NCI-H526 treated with DMSO at 0.1 percent for 48 hours (cell line): ENCODE measurements at regions not wholly inside any gene's neighbourhood (a gene's known extent, or its start where the extent isn't known, plus 50 kb on each side); places are given as distances from the start of the nearest gene placed in this dataset.

Experiments used
- DNase-seq: peaks from one replicate; lab custom pipeline; 2025; lab: John Stamatoyannopoulos, UW

GRCh38 chr4:30875658-30876269 is 155.6 kb downstream of the PCDH7 start:
- no peak for DNase-seq

GRCh38 chr4:30879855-30880598 is 159.9 kb downstream of the PCDH7 start:
- DNase-seq: peak; percentile 11

GRCh38 chr4:30881985-30882384 is 161.8 kb downstream of the PCDH7 start:
- no peak for DNase-seq

GRCh38 chr4:30882443-30882842 is 162.3 kb downstream of the PCDH7 start:
- no peak for DNase-seq

DNA sequence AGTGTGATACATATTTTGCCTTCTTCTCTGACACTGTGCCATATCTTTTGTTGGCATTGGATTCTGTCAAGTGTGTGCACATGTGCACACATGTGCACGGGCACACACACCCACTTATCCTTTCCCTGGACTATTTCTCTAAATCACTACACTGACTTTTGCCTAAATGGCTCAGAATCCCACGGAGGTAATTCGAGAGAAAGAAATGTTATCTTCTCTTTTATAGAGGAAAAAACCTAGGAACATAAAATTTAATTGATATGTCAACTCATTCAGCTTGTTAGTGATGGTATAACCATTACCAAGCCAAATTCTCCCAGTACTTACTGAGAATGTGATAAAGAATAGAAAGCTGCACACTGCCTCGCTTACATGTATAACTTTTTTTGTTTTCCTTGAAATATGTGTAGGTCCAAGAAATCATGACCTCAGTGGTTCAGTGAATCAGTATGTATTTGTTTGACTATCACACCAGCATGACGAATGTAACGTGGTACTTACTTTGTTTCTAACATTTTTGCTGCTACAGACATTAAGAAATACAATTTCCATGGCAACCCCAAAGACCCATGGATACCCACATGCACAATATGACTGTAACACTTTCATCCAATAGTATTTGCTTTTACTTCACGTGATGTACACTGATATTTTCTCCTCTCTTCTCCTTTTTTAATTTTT is 163.0 kb downstream of the PCDH7 start:
- DNase-seq: no peak

DNA sequence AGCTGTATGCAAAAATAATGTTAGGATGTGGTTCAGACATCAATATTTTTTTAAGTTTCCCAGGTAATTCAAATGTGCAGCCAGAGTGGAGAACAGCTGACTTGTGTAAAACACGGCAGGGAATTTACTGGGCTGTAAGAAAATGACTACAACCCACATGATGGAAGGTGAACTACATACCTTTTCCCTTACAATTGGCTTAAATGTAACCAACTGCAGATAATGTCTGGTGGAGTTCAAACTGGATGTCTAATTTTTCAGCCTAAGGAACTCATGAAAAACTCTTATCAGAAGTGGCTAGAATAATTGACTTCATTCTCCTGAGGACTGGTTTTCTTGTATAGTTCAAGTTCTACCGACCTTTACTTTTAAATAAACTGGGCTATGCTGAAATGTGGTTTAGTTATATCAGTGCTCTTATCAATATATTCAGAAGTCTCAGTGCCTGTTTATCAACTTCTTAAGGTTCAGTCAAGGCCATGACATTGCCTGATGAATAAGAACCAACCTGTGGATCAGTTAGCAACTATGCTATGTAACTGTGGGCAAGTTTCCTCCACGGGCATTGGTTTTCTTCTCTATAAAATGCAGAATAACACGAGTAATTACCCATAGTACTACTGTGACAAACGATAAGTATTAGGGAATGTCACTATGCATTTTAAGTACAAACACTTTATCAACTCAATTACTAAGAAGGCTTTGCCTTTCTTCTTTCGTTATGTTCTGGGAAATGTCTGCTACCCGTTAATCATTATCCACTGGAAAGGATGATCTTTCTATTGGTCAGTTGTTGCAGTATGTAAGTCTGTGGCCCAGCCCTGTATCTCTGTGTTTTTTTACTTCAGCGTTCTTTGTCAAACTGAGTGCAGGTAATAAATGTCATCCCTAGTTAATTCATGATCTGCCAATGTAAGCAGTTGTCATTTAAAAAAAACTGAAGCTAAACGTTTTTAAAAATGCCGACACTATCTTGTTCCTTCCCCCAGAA is 181.6 kb downstream of the PCDH7 start:
- no peak for DNase-seq

DNA sequence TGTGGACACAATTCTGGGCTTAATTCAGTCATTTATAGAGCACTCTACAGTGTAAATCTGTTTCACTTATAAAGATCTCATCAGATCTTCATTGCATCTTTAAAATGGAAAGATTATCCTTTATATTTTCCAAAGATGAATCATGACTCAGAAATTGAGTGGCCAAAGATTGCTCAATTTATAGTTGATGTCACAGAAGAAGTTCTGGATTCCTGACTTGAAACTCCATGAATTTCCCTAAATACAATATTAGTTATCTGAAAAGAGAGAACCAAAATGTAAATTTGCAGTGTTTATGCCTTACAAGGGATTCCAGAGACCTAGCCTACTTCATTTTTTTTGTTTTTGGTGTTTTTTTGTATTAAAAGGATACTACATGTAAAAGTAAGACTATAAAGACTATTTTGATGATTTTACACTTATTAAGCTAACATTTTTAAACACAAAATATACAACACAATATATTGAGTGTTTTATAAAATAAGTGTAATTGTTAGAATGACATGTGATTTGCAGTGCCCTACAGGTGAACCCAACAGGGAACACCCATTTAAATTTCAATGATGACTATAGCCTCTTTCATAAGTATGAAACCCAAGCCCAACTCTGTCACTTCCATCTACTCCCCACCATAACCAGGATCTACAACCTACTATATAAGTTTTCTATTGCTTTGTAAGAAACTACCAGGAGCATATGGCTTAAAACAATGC is 183.5 kb downstream of the PCDH7 start:
- DNase-seq: no peak

GRCh38 chr4:30904215-30904555 is 184.0 kb downstream of the PCDH7 start:
- no peak for DNase-seq

- no peak for DNase-seq
These were observed 184.4 kb downstream of the PCDH7 start for GRCh38 chr4:30904588-30904987.

DNA sequence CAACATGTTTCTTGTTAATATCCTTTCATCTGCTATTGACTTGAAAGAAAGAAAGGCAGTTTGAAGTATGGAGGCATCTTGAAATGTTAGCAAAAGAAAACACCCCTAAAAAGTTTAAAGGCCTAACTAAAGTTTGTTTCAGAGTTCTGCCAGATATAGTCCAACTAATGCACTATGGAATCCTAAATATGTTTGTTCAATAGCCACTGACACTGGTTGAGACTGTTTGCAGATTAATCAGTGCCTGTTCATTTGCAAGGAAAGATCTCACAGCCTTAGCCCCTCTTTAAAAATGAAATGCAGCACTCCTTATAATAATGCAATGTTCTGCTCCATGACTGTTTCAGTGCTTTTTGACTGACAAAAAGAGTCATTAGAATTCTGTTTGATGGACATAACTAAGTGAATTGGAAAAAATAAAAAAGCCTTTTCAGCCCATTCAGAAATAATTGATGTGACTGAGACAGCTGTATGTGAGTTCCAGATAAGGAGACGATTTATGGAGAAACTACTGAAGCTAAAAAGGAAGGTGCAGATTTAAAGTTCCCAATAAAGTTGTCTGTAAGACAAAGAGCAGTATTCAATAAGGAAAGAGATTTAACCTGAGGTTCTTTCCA is 192.0 kb downstream of the PCDH7 start:
- no peak for DNase-seq

DNA sequence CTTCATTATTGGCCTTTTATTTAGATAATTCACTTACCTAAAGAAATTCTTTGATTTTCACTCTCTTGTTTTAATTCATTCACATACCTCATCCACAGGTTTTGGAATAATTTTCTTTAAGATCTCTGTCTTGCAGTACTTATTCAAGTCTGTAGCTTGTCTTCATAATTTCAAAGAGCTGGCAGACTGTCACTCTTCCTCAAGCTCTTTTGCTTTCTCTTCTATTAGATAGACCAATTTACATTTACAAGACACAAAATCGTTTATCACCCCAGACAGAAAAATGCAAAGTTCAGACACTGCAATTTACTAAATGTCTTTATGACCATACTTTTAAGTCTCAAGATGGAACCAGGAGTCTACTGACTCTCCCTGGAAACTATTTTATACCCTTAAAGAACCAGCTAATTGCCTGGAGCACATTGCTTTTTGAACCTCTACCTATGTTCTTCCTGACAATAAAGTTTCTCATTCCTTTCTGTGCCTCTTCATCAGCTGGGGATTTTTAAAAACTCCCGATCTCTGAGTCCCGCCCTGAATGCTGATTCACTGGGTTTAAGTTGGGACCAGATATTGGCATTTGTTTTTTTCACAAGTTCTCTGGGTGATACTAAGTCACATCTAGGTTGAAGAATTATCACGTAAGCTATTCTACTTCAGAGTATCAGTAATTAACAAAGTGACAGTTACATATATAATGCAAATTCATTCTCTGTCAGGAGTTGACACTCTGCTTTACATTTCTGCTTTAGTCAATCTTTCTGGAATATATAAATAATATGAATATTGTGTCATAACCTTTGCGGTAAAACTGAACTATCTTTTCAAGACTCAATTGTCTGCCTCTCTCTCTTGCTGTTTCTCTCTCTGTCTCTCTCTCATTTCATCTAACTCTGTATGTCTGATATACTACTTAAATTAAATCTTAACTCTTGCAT is 196.4 kb downstream of the PCDH7 start:
- DNase-seq: no peak

GRCh38 chr4:30917946-30918345 is 197.8 kb downstream of the PCDH7 start:
- no peak for DNase-seq

DNA sequence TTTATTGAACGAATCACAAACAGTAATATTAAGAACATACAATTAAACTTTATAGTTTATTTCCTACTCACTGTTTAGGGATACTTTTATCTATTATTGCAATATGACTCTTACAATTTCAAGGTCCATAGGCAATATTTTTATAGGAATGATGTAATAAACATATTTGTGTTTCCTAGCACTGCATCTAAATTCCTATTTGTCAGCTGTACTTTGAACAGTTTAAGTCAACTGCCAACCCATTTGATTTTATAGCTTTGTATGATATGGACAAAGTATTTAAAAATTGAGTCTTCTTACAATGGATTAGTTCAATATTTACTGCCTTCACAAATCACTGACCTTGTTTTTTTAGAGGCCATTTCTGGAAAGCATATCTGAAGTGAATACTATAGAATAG is 199.3 kb downstream of the PCDH7 start:
- no peak for DNase-seq

DNA sequence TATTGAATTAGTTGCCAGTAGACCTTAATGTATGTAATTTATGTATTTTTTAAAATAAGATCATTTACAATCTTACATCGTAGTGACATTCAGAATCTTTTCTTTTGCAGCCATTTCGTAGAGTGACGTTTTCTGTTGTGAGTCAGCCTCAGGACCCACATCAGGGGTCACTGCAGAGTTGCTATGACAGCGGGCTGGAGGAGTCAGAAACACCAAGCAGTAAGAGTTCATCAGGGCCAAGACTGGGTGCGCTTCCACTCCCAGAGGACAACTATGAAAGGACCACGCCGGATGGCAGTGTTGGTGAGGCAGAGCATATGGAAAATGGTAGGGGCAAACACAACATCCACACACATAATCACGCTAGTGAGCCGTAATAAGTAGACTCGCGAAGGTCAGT is 199.9 kb downstream of the PCDH7 start:
- no peak for DNase-seq

GRCh38 chr4:30922625-30923024 is 202.5 kb downstream of the PCDH7 start:
- no peak for DNase-seq

- no peak for DNase-seq
These were observed 204.3 kb downstream of the PCDH7 start for GRCh38 chr4:30924495-30924894.

GRCh38 chr4:30929649-30930048 is 209.5 kb downstream of the PCDH7 start:
- peak; percentile 79 for DNase-seq

DNA sequence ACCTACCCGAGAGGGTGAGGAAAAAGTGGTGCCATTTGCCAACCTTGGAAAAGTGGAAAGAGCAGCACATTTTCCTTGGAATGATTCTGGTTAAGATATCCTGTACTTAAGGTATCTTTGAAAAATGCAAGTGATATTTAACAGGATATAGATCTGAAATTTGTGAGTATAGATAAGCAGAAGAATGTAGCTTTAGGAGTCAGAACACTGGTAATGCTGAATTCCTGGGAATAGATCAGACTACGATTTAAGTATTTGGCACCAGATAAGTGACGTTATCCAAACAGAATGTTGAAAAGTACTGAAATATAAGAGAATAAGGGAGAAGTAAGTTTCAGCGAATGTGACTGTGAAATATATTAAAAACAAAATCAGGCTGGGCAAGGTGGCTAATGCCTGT is 210.1 kb downstream of the PCDH7 start:
- DNase-seq: no peak

DNA sequence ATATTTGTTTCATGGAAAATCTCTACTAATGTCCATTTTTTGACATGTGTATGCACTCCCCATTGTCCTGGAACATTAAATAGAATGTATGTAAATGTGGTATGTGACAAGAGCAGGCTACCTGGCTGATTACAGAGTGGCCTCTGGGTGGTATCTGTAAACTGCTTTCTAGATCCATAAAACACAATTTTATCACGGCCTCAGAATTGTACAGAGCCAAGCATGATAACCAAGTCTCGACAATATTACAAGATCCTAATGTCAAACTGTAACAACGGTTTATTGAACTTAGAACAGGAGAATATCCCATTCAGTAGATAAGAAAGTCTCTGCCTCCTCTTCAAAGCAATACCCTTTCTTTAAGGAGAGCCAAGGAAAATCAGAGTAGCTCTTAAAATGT is 212.4 kb downstream of the PCDH7 start:
- DNase-seq: no peak

DNA sequence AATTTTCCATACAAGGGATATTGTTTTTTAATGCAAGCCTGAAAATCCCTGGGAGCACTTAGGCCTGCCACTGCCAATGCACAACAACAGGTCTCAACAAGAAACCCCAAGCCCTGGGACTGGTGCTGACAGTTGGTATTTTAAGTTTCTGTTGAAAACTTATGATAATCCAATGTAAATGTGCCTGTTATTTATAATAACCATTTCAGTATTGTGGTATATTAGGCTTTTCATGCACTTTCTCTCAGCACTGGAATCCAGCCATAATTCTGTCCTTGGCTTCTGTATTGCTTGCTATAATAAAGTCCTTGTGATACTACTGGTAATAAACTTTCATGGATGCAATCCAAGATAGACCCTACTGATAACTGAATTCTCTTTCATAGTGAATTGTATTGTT is 218.9 kb downstream of the PCDH7 start:
- DNase-seq: no peak
